ENCODE measurements at regions not wholly inside any gene's neighbourhood (a gene's known extent, or its start where the extent isn't known, plus 50 kb on each side); places are given as distances from the start of the nearest gene placed in this dataset.

DNA sequence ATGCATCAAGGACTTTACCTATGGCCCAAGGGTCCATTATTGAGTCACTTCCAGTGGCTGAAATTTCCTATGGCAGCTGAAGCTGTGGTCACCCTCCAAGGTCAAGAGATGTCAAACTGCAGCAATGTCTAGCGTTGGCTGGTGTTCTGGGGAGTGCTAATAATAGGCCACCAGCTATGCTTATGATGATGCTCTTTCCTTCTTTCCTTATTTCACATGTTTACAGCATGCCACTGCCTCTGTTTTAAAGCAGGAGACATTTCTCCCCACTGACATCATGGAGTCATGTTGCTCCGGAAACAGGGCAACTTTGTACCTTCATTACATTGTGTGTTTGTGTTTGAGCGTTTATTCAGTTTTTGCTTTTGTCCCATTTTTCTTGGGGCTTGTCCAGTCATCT, 62.6 kb upstream of the CYYR1 start:
- H3K27ac ChIP-seq (ENCODE audit: low read depth, low read length): no peak overlapping the region
- H2AFZ ChIP-seq (ENCODE audit: low read length): no peak overlapping the region
- no peaks in the 10 kb centered on the region for H3K4me1 ChIP-seq (ENCODE audit: insufficient read depth, low read length)
- H3K79me2 ChIP-seq (ENCODE audit: insufficient read depth, low read length): no peaks in the 10 kb centered on the region
- DNase-seq (ENCODE audit: insufficient read length, low spot score, missing footprints): no peak
- no peak overlapping the region for H3K4me2 ChIP-seq (ENCODE audit: insufficient read depth, low read length)
- H4K20me1 ChIP-seq (ENCODE audit: insufficient read depth, low read length): no peaks in the 10 kb centered on the region
- H3K27me3 ChIP-seq (ENCODE audit: insufficient read depth, low read length): no peaks in the 10 kb centered on the region
- no peaks in the 10 kb centered on the region for H3K36me3 ChIP-seq (ENCODE audit: insufficient read depth, low read length)
- no peaks in the 10 kb centered on the region for H3K9me3 ChIP-seq (ENCODE audit: low read depth, low read length)
- H3K4me3 ChIP-seq (ENCODE audit: insufficient read depth, low read length): no peak overlapping the region
- TF ChIP-seq, protein P1, sequence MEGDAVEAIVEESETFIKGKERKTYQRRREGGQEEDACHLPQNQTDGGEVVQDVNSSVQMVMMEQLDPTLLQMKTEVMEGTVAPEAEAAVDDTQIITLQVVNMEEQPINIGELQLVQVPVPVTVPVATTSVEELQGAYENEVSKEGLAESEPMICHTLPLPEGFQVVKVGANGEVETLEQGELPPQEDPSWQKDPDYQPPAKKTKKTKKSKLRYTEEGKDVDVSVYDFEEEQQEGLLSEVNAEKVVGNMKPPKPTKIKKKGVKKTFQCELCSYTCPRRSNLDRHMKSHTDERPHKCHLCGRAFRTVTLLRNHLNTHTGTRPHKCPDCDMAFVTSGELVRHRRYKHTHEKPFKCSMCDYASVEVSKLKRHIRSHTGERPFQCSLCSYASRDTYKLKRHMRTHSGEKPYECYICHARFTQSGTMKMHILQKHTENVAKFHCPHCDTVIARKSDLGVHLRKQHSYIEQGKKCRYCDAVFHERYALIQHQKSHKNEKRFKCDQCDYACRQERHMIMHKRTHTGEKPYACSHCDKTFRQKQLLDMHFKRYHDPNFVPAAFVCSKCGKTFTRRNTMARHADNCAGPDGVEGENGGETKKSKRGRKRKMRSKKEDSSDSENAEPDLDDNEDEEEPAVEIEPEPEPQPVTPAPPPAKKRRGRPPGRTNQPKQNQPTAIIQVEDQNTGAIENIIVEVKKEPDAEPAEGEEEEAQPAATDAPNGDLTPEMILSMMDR (IDR thresholded peaks at IDR 0.05; ENCODE audit: extremely low read depth, low read depth, low read length): no peak

DNA sequence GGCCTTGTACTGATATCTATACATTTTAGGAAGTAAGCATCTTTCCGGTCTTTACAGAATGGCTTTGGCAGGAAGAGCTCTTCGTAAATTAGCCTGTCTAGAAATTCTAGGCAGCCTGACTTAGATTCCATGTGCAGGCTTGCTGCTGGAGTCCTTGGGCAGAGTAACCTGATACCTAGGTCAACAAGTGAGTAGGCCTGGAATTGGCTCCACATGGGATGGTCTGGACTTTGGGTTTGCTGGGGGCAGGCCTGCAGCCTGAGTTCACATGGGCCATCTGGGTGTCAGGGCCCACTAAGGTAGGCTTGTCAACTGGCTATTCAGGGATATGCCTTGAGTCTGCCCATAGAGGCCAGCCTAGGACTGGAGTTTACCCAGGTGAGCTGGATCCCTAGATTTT, 59.6 kb upstream of the CYYR1 start:
- DNase-seq (ENCODE audit: insufficient read length, low spot score, missing footprints): no peak
- H2AFZ ChIP-seq (ENCODE audit: low read length): no peak overlapping the region
- H3K36me3 ChIP-seq (ENCODE audit: insufficient read depth, low read length): no peaks in the 10 kb centered on the region
- H3K4me2 ChIP-seq (ENCODE audit: insufficient read depth, low read length): no peak overlapping the region
- no peaks in the 10 kb centered on the region for H3K4me1 ChIP-seq (ENCODE audit: insufficient read depth, low read length)
- H3K4me3 ChIP-seq (ENCODE audit: insufficient read depth, low read length): no peak overlapping the region
- no peak overlapping the region for H3K27ac ChIP-seq (ENCODE audit: low read depth, low read length)
- H3K27me3 ChIP-seq (ENCODE audit: insufficient read depth, low read length): no peaks in the 10 kb centered on the region
- H4K20me1 ChIP-seq (ENCODE audit: insufficient read depth, low read length): no peaks in the 10 kb centered on the region
- TF ChIP-seq, protein P1 (IDR thresholded peaks at IDR 0.05; ENCODE audit: extremely low read depth, low read depth, low read length): no peak
- H3K79me2 ChIP-seq (ENCODE audit: insufficient read depth, low read length): no peaks in the 10 kb centered on the region
- no peaks in the 10 kb centered on the region for H3K9me3 ChIP-seq (ENCODE audit: low read depth, low read length)

DNA sequence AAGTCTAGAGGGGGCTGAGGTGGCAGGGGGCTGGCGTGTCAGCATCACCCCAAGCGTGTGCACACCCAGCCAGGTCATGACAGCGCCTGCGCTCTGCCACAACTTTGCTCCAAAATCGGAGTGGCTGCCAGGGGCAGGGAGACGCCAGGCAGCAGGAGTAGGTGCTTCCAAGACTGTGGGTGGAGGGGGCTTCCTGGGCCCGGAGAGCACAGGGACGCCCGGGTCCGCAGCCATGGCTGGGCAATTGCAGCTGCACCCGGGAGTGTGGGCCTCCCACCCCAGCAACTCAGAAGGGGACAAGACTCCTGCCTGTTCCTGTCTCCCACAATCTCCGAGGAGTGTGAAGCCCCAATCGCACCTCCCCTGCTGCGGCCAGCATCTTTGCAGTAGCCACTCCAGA, 53.1 kb upstream of the CYYR1 start:
- no peaks in the 10 kb centered on the region for H3K4me1 ChIP-seq (ENCODE audit: insufficient read depth, low read length)
- no peak overlapping the region for H3K4me2 ChIP-seq (ENCODE audit: insufficient read depth, low read length)
- no peak overlapping the region for H3K4me3 ChIP-seq (ENCODE audit: insufficient read depth, low read length)
- no peak for DNase-seq (ENCODE audit: insufficient read length, low spot score, missing footprints)
- no peaks in the 10 kb centered on the region for H4K20me1 ChIP-seq (ENCODE audit: insufficient read depth, low read length)
- TF ChIP-seq, protein P1 (IDR thresholded peaks at IDR 0.05; ENCODE audit: extremely low read depth, low read depth, low read length): no peak
- no peak overlapping the region for H2AFZ ChIP-seq (ENCODE audit: low read length)
- H3K27ac ChIP-seq (ENCODE audit: low read depth, low read length): no peak overlapping the region
- H3K27me3 ChIP-seq (ENCODE audit: insufficient read depth, low read length): no peaks in the 10 kb centered on the region
- H3K79me2 ChIP-seq (ENCODE audit: insufficient read depth, low read length): no peaks in the 10 kb centered on the region
- no peaks in the 10 kb centered on the region for H3K9me3 ChIP-seq (ENCODE audit: low read depth, low read length)
- no peaks in the 10 kb centered on the region for H3K36me3 ChIP-seq (ENCODE audit: insufficient read depth, low read length)

GRCh38 chr21:26624983-26625519, 52.0 kb upstream of the CYYR1 start:
- Histone ChIP-seq H2AFZ (ENCODE audit: low read length) (no peak overlapping the region), H3K4me2 (ENCODE audit: insufficient read depth, low read length) (no peak overlapping the region), H4K20me1 (ENCODE audit: insufficient read depth, low read length) (no peaks in the 10 kb centered on the region), H3K27me3 (ENCODE audit: insufficient read depth, low read length) (no peaks in the 10 kb centered on the region), H3K9me3 (ENCODE audit: low read depth, low read length) (no peaks in the 10 kb centered on the region), H3K79me2 (ENCODE audit: insufficient read depth, low read length) (no peaks in the 10 kb centered on the region), H3K27ac (ENCODE audit: low read depth, low read length) (no peak overlapping the region), H3K36me3 (ENCODE audit: insufficient read depth, low read length) (no peaks in the 10 kb centered on the region), H3K4me1 (ENCODE audit: insufficient read depth, low read length) (no peaks in the 10 kb centered on the region), H3K4me3 (ENCODE audit: insufficient read depth, low read length) (no peak overlapping the region)
- TF ChIP-seq, protein P1 (IDR thresholded peaks at IDR 0.05; ENCODE audit: extremely low read depth, low read depth, low read length): no peak
- no peak for DNase-seq (ENCODE audit: insufficient read length, low spot score, missing footprints)

All from osteoblast (primary cell).